K562 (cell line): ENCODE measurements at regions not wholly inside any gene's neighbourhood (a gene's known extent, or its start where the extent isn't known, plus 50 kb on each side); places are given as distances from the start of the nearest gene placed in this dataset.
"Not testable (repeated sequence)": the region's sequence is repeated elsewhere in the genome, so short reads cannot be mapped to it uniquely, and the experiment has no call there.

Experiments
- ATAC-seq: fragments of 200-7000 bp; cut with Tn5 transposase; 3 replicates; pipeline ENCODE4 v1.9.1; 2020; ENCODE audit warnings: moderate library complexity
- BruUV-seq: library from RNA; stranded (reverse); fragments of 400-500 nt; replicated peaks from 2 replicates; lab custom pipeline; 2021; lab: Mats Ljungman, UMichigan
- CTCF ChIA-PET: fragments of 300-600 bp; formaldehyde crosslinking; extraction: SDS; loops from one replicate; lab custom pipeline; 2021; ENCODE audit warnings: low intra/inter-chr PET ratio; lab: Yijun Ruan, JAX
- POLR2A ChIA-PET: fragments of 300-600, 350-650 bp; sonication (Branson Sonifier 250); formaldehyde crosslinking; extraction: SDS; loops from one replicate; lab custom pipeline; 2021; ENCODE audit warnings: antibody characterized with exemption, inconsistent platforms; lab: Yijun Ruan, JAX
- DNase-seq, 4 experiments: peaks; one replicate each; pipeline versions ENCODE4 v3.0.0 to v3.0.0-alpha.2; 2011 to 2018; ENCODE audit warnings: low spot score in 3 of 4, mixed read lengths in 3 of 4; ENCODE audit errors: extremely low read depth in 1 of 4
- FAIRE-seq: peaks from 2 replicates; lab custom pipeline; 2011; peaks lifted over from hg19 to GRCh38; lab: Jason Lieb, UNC
- H2AFZ ChIP-seq: 2 replicates; pipeline ENCODE4 v1.6.0; 2011; ENCODE audit warnings: low read depth, low read length, control low read depth, inconsistent platforms
- H3K27ac ChIP-seq: fragments of 200-600 bp; 3 replicates; pipeline ENCODE4 v1.8.0; 2011; ENCODE audit warnings: low read depth, mild to moderate bottlenecking, control low read depth, inconsistent platforms, low read length, moderate library complexity, mixed read lengths; ENCODE audit errors: extremely low read depth
- H3K27me3 ChIP-seq, 2 experiments: fragments of 300-600 bp in 1 of 2; 2 replicates in 1 of 2; 3 replicates in 1 of 2; pipeline versions ENCODE4 v1.6.0 to v1.8.0; 2011; ENCODE audit warnings: inconsistent platforms in 2 of 2, low read length in 2 of 2, mild to moderate bottlenecking in 1 of 2, mixed read lengths in 1 of 2, moderate library complexity in 1 of 2; ENCODE audit not compliant: control insufficient read depth in 2 of 2, insufficient read depth in 2 of 2
- H3K36me3 ChIP-seq: fragments of 300-600 bp; 3 replicates; pipeline ENCODE4 v1.8.0; 2011; ENCODE audit warnings: mild to moderate bottlenecking, low read length, inconsistent platforms; ENCODE audit not compliant: control insufficient read depth, insufficient read depth
- H3K4me1 ChIP-seq, 2 experiments: fragments of 200-600 bp in 1 of 2; replicated peaks in 1 of 2; 2 replicates in 1 of 2; 3 replicates in 1 of 2; pipeline versions ENCODE4 v1.5.1 to v1.8.0; 2011; ENCODE audit warnings: inconsistent platforms in 2 of 2, low read length in 2 of 2, mild to moderate bottlenecking in 1 of 2, mixed read lengths in 1 of 2, moderate library complexity in 1 of 2; ENCODE audit not compliant: control insufficient read depth in 2 of 2, insufficient read depth in 2 of 2
- H3K4me2 ChIP-seq: 2 replicates; pipeline ENCODE4 v1.6.1; 2011; ENCODE audit warnings: low read length, control low read depth, inconsistent platforms, mixed read lengths; ENCODE audit not compliant: insufficient read depth
- H3K4me3 ChIP-seq: fragments of 200-600 bp; sonication (generic), shearing (Covaris generic); 2 replicates; pipeline ENCODE4 v1.5.1; 2016; ENCODE audit warnings: control low read depth, inconsistent platforms
- H3K79me2 ChIP-seq: fragments of 200-600 bp; 3 replicates; pipeline ENCODE4 v1.8.0; 2011; ENCODE audit warnings: low read length, inconsistent platforms; ENCODE audit not compliant: control insufficient read depth, insufficient read depth
- H3K9ac ChIP-seq, 2 experiments: 2 replicates each; pipeline versions ENCODE4 v1.6.0 to v1.6.1; 2011; ENCODE audit warnings: low read depth in 2 of 2, low read length in 2 of 2, control low read depth in 1 of 2, inconsistent platforms in 1 of 2, mild to moderate bottlenecking in 1 of 2, mixed read lengths in 1 of 2; ENCODE audit not compliant: insufficient read depth in 1 of 2
- H3K9me1 ChIP-seq: one replicate; pipeline ENCODE4 v1.6.0; 2011; ENCODE audit warnings: inconsistent platforms, mild to moderate bottlenecking, low read length, moderate library complexity; ENCODE audit not compliant: control insufficient read depth, insufficient read depth
- H3K9me3 ChIP-seq: replicated peaks from 2 replicates; pipeline ENCODE4 v1.5.1; 2011; ENCODE audit warnings: low read depth, low read length, inconsistent platforms; ENCODE audit not compliant: control insufficient read depth, insufficient read depth
- H4K20me1 ChIP-seq: replicated peaks from 2 replicates; pipeline ENCODE4 v1.6.1; 2011; ENCODE audit warnings: low read length, inconsistent platforms, mixed read lengths; ENCODE audit not compliant: control insufficient read depth, insufficient read depth
- WGBS: fragments of 100-300 bp; shearing (Covaris generic); methylation state at CpG from one replicate; pipeline ENCODE4 v1.1.6; 2016; ENCODE audit warnings: low coverage, mixed read lengths; ENCODE audit not compliant: insufficient coverage; ENCODE audit errors: missing lambda C conversion rate; 5-methylcytosine and 5-hydroxymethylcytosine counted together
- in situ Hi-C: fragments of 300-500 bp; cut with MboI; formaldehyde crosslinking; loops from 4 replicates; pipeline ENCODE4 v1.15.0; 2018; ENCODE audit warnings: inconsistent platforms, mixed read lengths
- intact Hi-C: fragments of 100-400 bp; cut with micrococcal nuclease; formaldehyde crosslinking; loops from 2 replicates; pipeline ENCODE4 v1.14.2; 2022

GRCh38 chr5:20771338-20771737 is 783.3 kb upstream of the CDH18 start:
- H3K27me3 ChIP-seq, DNase-seq, H3K27ac ChIP-seq, H3K4me1 ChIP-seq, H3K36me3 ChIP-seq, H3K4me3 ChIP-seq, H4K20me1 ChIP-seq, POLR2A ChIA-PET, H3K9ac ChIP-seq, H2AFZ ChIP-seq, H3K9me3 ChIP-seq, H3K79me2 ChIP-seq, ATAC-seq, H3K4me2 ChIP-seq, intact Hi-C loops, CTCF ChIA-PET, in situ Hi-C loops, BruUV-seq, H3K9me1 ChIP-seq, FAIRE-seq: not testable (repeated sequence)
- WGBS: 0% methylated on average over 2 of the region's 2 CpGs

GRCh38 chr5:20765074-20765473 is 777.1 kb upstream of the CDH18 start:
- H3K4me1 ChIP-seq, H3K4me3 ChIP-seq, H3K9me3 ChIP-seq, ATAC-seq, H4K20me1 ChIP-seq, H3K9me1 ChIP-seq, DNase-seq, H3K27me3 ChIP-seq, CTCF ChIA-PET, H3K27ac ChIP-seq, H3K4me2 ChIP-seq, H2AFZ ChIP-seq, H3K79me2 ChIP-seq, POLR2A ChIA-PET, H3K9ac ChIP-seq, BruUV-seq, in situ Hi-C loops, intact Hi-C loops, FAIRE-seq, H3K36me3 ChIP-seq: not testable (repeated sequence)
- no CpG with 5 or more reads among the region's 2 CpGs for WGBS

- POLR2A ChIA-PET, H3K9ac ChIP-seq, BruUV-seq, H3K4me3 ChIP-seq, H3K9me3 ChIP-seq, ATAC-seq, H2AFZ ChIP-seq, H3K9me1 ChIP-seq, intact Hi-C loops, DNase-seq, H3K79me2 ChIP-seq, H3K4me2 ChIP-seq, FAIRE-seq, in situ Hi-C loops, H4K20me1 ChIP-seq, H3K4me1 ChIP-seq, CTCF ChIA-PET, H3K36me3 ChIP-seq, H3K27ac ChIP-seq, H3K27me3 ChIP-seq: not testable (repeated sequence)
Measured at GRCh38 chr5:20759459-20759858, 771.5 kb upstream of the CDH18 start.

GRCh38 chr5:20752179-20752578 is 764.2 kb upstream of the CDH18 start:
- ATAC-seq, BruUV-seq, H3K9me1 ChIP-seq, CTCF ChIA-PET, H3K9me3 ChIP-seq, H3K9ac ChIP-seq, H3K4me2 ChIP-seq, DNase-seq, FAIRE-seq, in situ Hi-C loops, H3K27ac ChIP-seq, intact Hi-C loops, H3K4me3 ChIP-seq, POLR2A ChIA-PET, H3K4me1 ChIP-seq, H3K36me3 ChIP-seq, H3K27me3 ChIP-seq, H2AFZ ChIP-seq, H3K79me2 ChIP-seq, H4K20me1 ChIP-seq: not testable (repeated sequence)
- no CpG with 5 or more reads among the region's 2 CpGs for WGBS
